H1 (cell line): ENCODE measurements at regions not wholly inside any gene's neighbourhood (a gene's known extent, or its start where the extent isn't known, plus 50 kb on each side); places are given as distances from the start of the nearest gene placed in this dataset.

Source experiments
- CTCF ChIA-PET: fragments of 300-600 bp; sonication (Branson Sonifier 250); formaldehyde crosslinking; loops from one replicate; lab custom pipeline; 2021; ENCODE audit not compliant: partially characterized antibody; lab: Charles Lee
- POLR2A ChIA-PET: fragments of 300-600 bp; sonication (Branson Sonifier 250); formaldehyde crosslinking; loops from one replicate; lab custom pipeline; 2021; ENCODE audit warnings: inconsistent platforms; ENCODE audit not compliant: partially characterized antibody; lab: Charles Lee
- DNase-seq, 2 experiments: peaks; one replicate each; pipeline versions ENCODE4 v3.0.0 to v3.0.0-alpha.2; 2010 to 2022; ENCODE audit warnings: low spot score in 2 of 2, low read depth in 1 of 2, mixed read lengths in 1 of 2
- FAIRE-seq: peaks from 2 replicates; lab custom pipeline; 2011; peaks lifted over from hg19 to GRCh38; lab: Jason Lieb, UNC
- H2AFZ ChIP-seq: 2 replicates; pipeline ENCODE4 v1.8.1; 2012; ENCODE audit warnings: low read length, inconsistent platforms
- H2AK5ac ChIP-seq: 2 replicates; pipeline ENCODE4 v1.6.1; 2013; ENCODE audit warnings: low read depth, low read length
- H2BK120ac ChIP-seq: replicated peaks from 2 replicates; pipeline ENCODE3; 2013; ENCODE audit warnings: low read depth, low read length, inconsistent platforms
- H2BK12ac ChIP-seq: 2 replicates; pipeline ENCODE4 v1.6.1; 2013; ENCODE audit warnings: low read depth, low read length
- H2BK15ac ChIP-seq: 2 replicates; pipeline ENCODE4 v1.6.1; 2013; ENCODE audit warnings: low read length
- H2BK20ac ChIP-seq: 2 replicates; pipeline ENCODE4 v1.6.1; 2013; ENCODE audit warnings: low read length
- H2BK5ac ChIP-seq: 2 replicates; pipeline ENCODE4 v1.6.1; 2013; ENCODE audit warnings: low read depth, low read length
- H3K14ac ChIP-seq: 2 replicates; pipeline ENCODE4 v1.6.1; 2013; ENCODE audit warnings: inconsistent platforms; ENCODE audit not compliant: insufficient read length
- H3K18ac ChIP-seq: 2 replicates; pipeline ENCODE4 v1.6.1; 2013; ENCODE audit warnings: low read length; ENCODE audit errors: extremely low read depth
- H3K23ac ChIP-seq: 2 replicates; pipeline ENCODE4 v1.6.1; 2013; ENCODE audit warnings: inconsistent platforms; ENCODE audit not compliant: insufficient read length
- H3K23me2 ChIP-seq: 2 replicates; pipeline ENCODE4 v1.6.1; 2013; ENCODE audit warnings: low read depth, low read length
- H3K27ac ChIP-seq: 2 replicates; pipeline ENCODE4 v1.6.1; 2011; ENCODE audit warnings: low read depth, low read length, inconsistent platforms
- H3K27me3 ChIP-seq, 4 experiments: replicated peaks in 1 of 4; 1 replicate in 1 of 4; 2 replicates in 3 of 4; pipeline versions ENCODE4 v1.6.1 to v1.8.1; 2011 to 2013; ENCODE audit warnings: low read length in 3 of 4, mild to moderate bottlenecking in 3 of 4, inconsistent platforms in 2 of 4, mixed read lengths in 2 of 4, moderate library complexity in 1 of 4; ENCODE audit not compliant: control insufficient read depth in 3 of 4, insufficient read depth in 3 of 4; ENCODE audit errors: extremely low read depth in 1 of 4
- H3K36me3 ChIP-seq, 4 experiments: 2 replicates each; pipeline versions ENCODE4 v1.6.1 to v1.8.1; 2011 to 2013; ENCODE audit warnings: mild to moderate bottlenecking in 4 of 4, low read length in 3 of 4, moderate library complexity in 2 of 4, control low read depth in 1 of 4, inconsistent platforms in 1 of 4; ENCODE audit not compliant: insufficient read depth in 4 of 4, control insufficient read depth in 2 of 4
- H3K4ac ChIP-seq: replicated peaks from 2 replicates; pipeline ENCODE3; 2013; ENCODE audit warnings: low read length, low read depth, mixed read lengths, inconsistent platforms; ENCODE audit not compliant: insufficient read length
- H3K4me1 ChIP-seq, 4 experiments: replicated peaks in 1 of 4; 1 replicate in 1 of 4; 2 replicates in 3 of 4; pipeline versions ENCODE4 v1.6.1 to v1.8.1; 2011 to 2013; ENCODE audit warnings: low read length in 3 of 4, inconsistent platforms in 2 of 4, mixed read lengths in 1 of 4; ENCODE audit not compliant: insufficient read depth in 4 of 4, control insufficient read depth in 3 of 4
- H3K4me2 ChIP-seq, 2 experiments: 2 replicates each; pipeline versions ENCODE4 v1.6.1 to v1.8.1; 2011 to 2013; ENCODE audit warnings: low read depth in 2 of 2, low read length in 2 of 2, control low read depth in 1 of 2, inconsistent platforms in 1 of 2, mild to moderate bottlenecking in 1 of 2; ENCODE audit not compliant: insufficient read depth in 1 of 2
- H3K4me3 ChIP-seq, 4 experiments: fragments of 200-600, 300-600 bp in 1 of 4; sonication (generic), shearing (Covaris generic), sonication (Bioruptor Twin) in 1 of 4; 2 replicates each; pipeline versions ENCODE4 v1.5.1 to v1.8.1; 2011 to 2016; ENCODE audit warnings: low read length in 4 of 4, low read depth in 3 of 4, control low read depth in 2 of 4, inconsistent platforms in 2 of 4, mild to moderate bottlenecking in 2 of 4, mixed read lengths in 1 of 4, moderate library complexity in 1 of 4; ENCODE audit not compliant: insufficient read depth in 2 of 4; ENCODE audit errors: extremely low read depth in 1 of 4
- H3K56ac ChIP-seq: replicated peaks from 2 replicates; pipeline ENCODE3; 2013; ENCODE audit warnings: low read depth, mild to moderate bottlenecking, mixed read lengths, low read length, inconsistent platforms; ENCODE audit not compliant: insufficient read length
- H3K79me1 ChIP-seq: 2 replicates; pipeline ENCODE4 v1.6.1; 2013; ENCODE audit warnings: low read depth, low read length, control low read depth
- H3K79me2 ChIP-seq, 2 experiments: 2 replicates each; pipeline versions ENCODE4 v1.6.1 to v1.8.1; 2012 to 2013; ENCODE audit warnings: low read length in 2 of 2, mild to moderate bottlenecking in 2 of 2, inconsistent platforms in 1 of 2; ENCODE audit not compliant: insufficient read depth in 2 of 2, control insufficient read depth in 1 of 2
- H3K9ac ChIP-seq, 4 experiments: replicated peaks in 1 of 4; 1 replicate in 1 of 4; 2 replicates in 3 of 4; pipeline versions ENCODE4 v1.6.1 to v1.8.1; 2011 to 2013; ENCODE audit warnings: low read depth in 3 of 4, low read length in 3 of 4, control low read depth in 2 of 4, mild to moderate bottlenecking in 2 of 4, moderate library complexity in 2 of 4, inconsistent platforms in 1 of 4; ENCODE audit errors: extremely low read depth in 1 of 4
- H3K9me3 ChIP-seq, 2 experiments: 2 replicates each; pipeline versions ENCODE4 v1.6.1 to v1.8.1; 2012 to 2013; ENCODE audit warnings: mild to moderate bottlenecking in 2 of 2, moderate library complexity in 2 of 2, control low read depth in 1 of 2, inconsistent platforms in 1 of 2, low read depth in 1 of 2, low read length in 1 of 2, mixed read lengths in 1 of 2; ENCODE audit not compliant: insufficient read depth in 2 of 2
- H4K20me1 ChIP-seq, 2 experiments: replicated peaks in 1 of 2; 2 replicates each; pipeline versions ENCODE3 to v1.8.1; 2011 to 2013; ENCODE audit warnings: inconsistent platforms in 2 of 2, low read length in 2 of 2, mild to moderate bottlenecking in 1 of 2; ENCODE audit not compliant: insufficient read depth in 2 of 2, control insufficient read depth in 1 of 2
- H4K5ac ChIP-seq: 2 replicates; pipeline ENCODE4 v1.6.1; 2013; ENCODE audit warnings: low read length, low read depth, mixed read lengths, inconsistent platforms; ENCODE audit not compliant: insufficient read length
- H4K8ac ChIP-seq: 2 replicates; pipeline ENCODE4 v1.8.0; 2013; ENCODE audit warnings: mild to moderate bottlenecking, moderate library complexity, low read length, inconsistent platforms; ENCODE audit not compliant: insufficient read depth; ENCODE audit errors: extremely low read depth
- H4K91ac ChIP-seq: replicated peaks from 2 replicates; pipeline ENCODE3; 2013; ENCODE audit warnings: low read length, mixed read lengths, inconsistent platforms; ENCODE audit not compliant: insufficient read length
- POLR2AphosphoS5 ChIP-seq: IDR thresholded peaks from 2 replicates; pipeline ENCODE4 v1.6.1; 2011; ENCODE audit warnings: low read depth, low read length
- WGBS, 2 experiments: shearing (Covaris generic) in 1 of 2; methylation state at CpG; one replicate each; pipeline versions ENCODE4 v1.1.6 to v1.1.7; 2013 to 2015; ENCODE audit warnings: low lambda C conversion rate in 2 of 2, mixed read lengths in 2 of 2, inconsistent platforms in 1 of 2, low coverage in 1 of 2, missing lambda C conversion rate in 1 of 2; ENCODE audit not compliant: insufficient replicate concordance in 2 of 2, insufficient coverage in 1 of 2, insufficient read length in 1 of 2; ENCODE audit errors: extremely low coverage in 1 of 2, missing lambda C conversion rate in 1 of 2; 5-methylcytosine and 5-hydroxymethylcytosine counted together
- TF ChIP-seq, protein P1 (sequence below): IDR thresholded peaks from 2 replicates; pipeline ENCODE4 v1.6.1; 2011; ENCODE audit warnings: low read length, improper control_type of control experiment

DNA sequence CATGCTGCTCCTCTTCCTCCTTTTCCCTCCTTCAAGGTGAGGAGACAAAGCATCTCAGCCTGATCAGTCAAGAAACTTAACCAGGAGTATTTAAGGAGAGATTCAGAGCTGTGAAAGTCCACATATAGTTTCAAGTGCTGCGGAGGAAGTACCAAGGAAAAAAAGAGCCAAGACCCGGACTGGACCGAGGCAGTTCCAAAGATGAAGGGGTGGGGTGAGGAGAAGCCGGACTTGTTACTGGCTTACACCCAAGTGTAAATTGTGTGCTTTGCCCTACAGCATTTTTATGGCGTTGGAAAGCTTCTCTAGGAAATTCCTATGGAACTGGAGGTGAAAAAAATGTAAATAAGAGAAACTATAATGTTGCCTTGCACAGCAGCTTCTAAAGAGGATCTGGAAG, 263.1 kb downstream of the GRIN2B start:
- POLR2A ChIA-PET = no interaction called here
- FAIRE-seq (no peak), DNase-seq (no peak)
- no peaks in the 10 kb centered on the region for H3K79me2 ChIP-seq
- H3K4me3 ChIP-seq = no peak overlapping the region
- H2AFZ ChIP-seq = no peak overlapping the region
- no peak overlapping the region for H3K23ac ChIP-seq
- H3K36me3 ChIP-seq = no peaks in the 10 kb centered on the region
- 95% methylated on average over 5 of the region's 5 CpGs; no CpG with 5 or more reads in 1 of the 2 experiments for WGBS, 2 experiments
- H3K9me3 ChIP-seq = no peaks in the 10 kb centered on the region
- no peak overlapping the region for H2AK5ac ChIP-seq
- H4K8ac ChIP-seq = no peak overlapping the region
- H3K4me1 ChIP-seq = no peaks in the 10 kb centered on the region
- CTCF ChIA-PET = interaction anchor here (1.2 to 2.2 kb wide), 3 partner anchors 21 to 264 kb away, joined by 5 to 9 read pairs (median 5); no protein-coding TSS in a partner anchor
- H2BK20ac ChIP-seq = no peak overlapping the region
- H3K79me1 ChIP-seq = no peaks in the 10 kb centered on the region
- H3K9ac ChIP-seq = no peak overlapping the region
- no peak overlapping the region for H3K4ac ChIP-seq
- H4K91ac ChIP-seq = no peak overlapping the region
- no peak overlapping the region for H3K56ac ChIP-seq
- H3K18ac ChIP-seq = no peak overlapping the region
- H2BK120ac ChIP-seq = no peak overlapping the region
- no peak overlapping the region for H3K4me2 ChIP-seq
- no peaks in the 10 kb centered on the region for H3K27me3 ChIP-seq
- no peak overlapping the region for H2BK12ac ChIP-seq
- no peak overlapping the region for H3K27ac ChIP-seq
- H2BK15ac ChIP-seq = no peak overlapping the region
- no peak overlapping the region for H2BK5ac ChIP-seq
- H3K14ac ChIP-seq = no peak overlapping the region
- H4K5ac ChIP-seq = no peak overlapping the region
- H4K20me1 ChIP-seq = no peaks in the 10 kb centered on the region
- no peaks in the 10 kb centered on the region for H3K23me2 ChIP-seq
- TF ChIP-seq POLR2AphosphoS5 = no peak
- TF ChIP-seq, protein P1, sequence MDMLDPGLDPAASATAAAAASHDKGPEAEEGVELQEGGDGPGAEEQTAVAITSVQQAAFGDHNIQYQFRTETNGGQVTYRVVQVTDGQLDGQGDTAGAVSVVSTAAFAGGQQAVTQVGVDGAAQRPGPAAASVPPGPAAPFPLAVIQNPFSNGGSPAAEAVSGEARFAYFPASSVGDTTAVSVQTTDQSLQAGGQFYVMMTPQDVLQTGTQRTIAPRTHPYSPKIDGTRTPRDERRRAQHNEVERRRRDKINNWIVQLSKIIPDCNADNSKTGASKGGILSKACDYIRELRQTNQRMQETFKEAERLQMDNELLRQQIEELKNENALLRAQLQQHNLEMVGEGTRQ = no peak
